Mesothelial cell of epicardium (in vitro differentiated cells): ENCODE measurements at regions not wholly inside any gene's neighbourhood (a gene's known extent, or its start where the extent isn't known, plus 50 kb on each side); places are given as distances from the start of the nearest gene placed in this dataset.

ENCODE experiments used
- DNase-seq, 2 experiments: peaks; one replicate each; pipeline ENCODE4 v3.0.0; 2021; ENCODE audit warnings: low spot score in 2 of 2; ENCODE audit not compliant: unreplicated experiment in 2 of 2
- H3K27ac Mint-ChIP-seq: 2 replicates; pipeline ENCODE4 v1.8.0; 2021; ENCODE audit warnings: mixed read lengths
- H3K27me3 Mint-ChIP-seq: 2 replicates; pipeline ENCODE4 v1.8.0; 2021; ENCODE audit warnings: low read depth, mixed read lengths
- H3K36me3 Mint-ChIP-seq: 2 replicates; pipeline ENCODE4 v1.8.0; 2021; ENCODE audit warnings: mixed read lengths
- H3K4me1 Mint-ChIP-seq: 2 replicates; pipeline ENCODE4 v1.8.0; 2021; ENCODE audit warnings: mixed read lengths
- H3K4me3 Mint-ChIP-seq: 2 replicates; pipeline ENCODE4 v1.8.0; 2021; ENCODE audit warnings: mild to moderate bottlenecking, moderate library complexity, mixed read lengths
- H3K9me3 Mint-ChIP-seq: 2 replicates; pipeline ENCODE4 v1.8.0; 2021; ENCODE audit warnings: mixed read lengths
- CTCF ChIP-seq: fragments of 200-600 bp; sonication (generic); IDR thresholded peaks from one replicate; pipeline ENCODE4 v1.5.0; 2021; ENCODE audit warnings: antibody characterized with exemption; ENCODE audit not compliant: unreplicated experiment

GRCh38 chr5:158178535-158178934 is 319.6 kb upstream of the CLINT1 start:
- Mint-ChIP-seq H3K27me3 (peaks cover 3% of the 10 kb centered on the region), H3K4me1 (peaks cover 28% of the 10 kb centered on the region), H3K9me3 (no peaks in the 10 kb centered on the region), H3K36me3 (no peaks in the 10 kb centered on the region), H3K27ac (peak overlapping the region; percentile 32), H3K4me3 (no peak overlapping the region)
- DNase-seq = no peak
- TF ChIP-seq CTCF = no peak

- Mint-ChIP-seq H3K36me3 (no peaks in the 10 kb centered on the region), H3K27me3 (peaks cover 3% of the 10 kb centered on the region), H3K4me3 (no peak overlapping the region), H3K4me1 (peaks cover 28% of the 10 kb centered on the region), H3K27ac (no peak overlapping the region), H3K9me3 (no peaks in the 10 kb centered on the region)
- no peak for TF ChIP-seq CTCF
- DNase-seq = no peak
Measured at GRCh38 chr5:158177146-158177545, 318.2 kb upstream of the CLINT1 start.

- peaks cover 28% of the 10 kb centered on the region for H3K4me1 Mint-ChIP-seq
- H3K27me3 Mint-ChIP-seq = peaks cover 5% of the 10 kb centered on the region
- H3K36me3 Mint-ChIP-seq = no peaks in the 10 kb centered on the region
- DNase-seq = no peak
- peak overlapping the region; percentile 6 for H3K27ac Mint-ChIP-seq
- no peak overlapping the region for H3K4me3 Mint-ChIP-seq
- no peak for TF ChIP-seq CTCF
- no peaks in the 10 kb centered on the region for H3K9me3 Mint-ChIP-seq
Measured at GRCh38 chr5:158175934-158176481, 317.1 kb upstream of the CLINT1 start.

GRCh38 chr5:158174918-158175851 is 316.2 kb upstream of the CLINT1 start:
- no peak overlapping the region for H3K4me3 Mint-ChIP-seq
- peak; percentile 37 to 79 for DNase-seq
- no peak overlapping the region for H3K27ac Mint-ChIP-seq
- H3K27me3 Mint-ChIP-seq = peaks cover 6% of the 10 kb centered on the region
- H3K36me3 Mint-ChIP-seq = no peaks in the 10 kb centered on the region
- peaks cover 28% of the 10 kb centered on the region for H3K4me1 Mint-ChIP-seq
- peak; percentile 44 for TF ChIP-seq CTCF
- H3K9me3 Mint-ChIP-seq = no peaks in the 10 kb centered on the region

- no peak overlapping the region for H3K27ac Mint-ChIP-seq
- DNase-seq = no peak
- H3K36me3 Mint-ChIP-seq = no peaks in the 10 kb centered on the region
- peaks cover 27% of the 10 kb centered on the region for H3K4me1 Mint-ChIP-seq
- H3K9me3 Mint-ChIP-seq = no peaks in the 10 kb centered on the region
- TF ChIP-seq CTCF = no peak
- H3K27me3 Mint-ChIP-seq = peaks cover 7% of the 10 kb centered on the region
- H3K4me3 Mint-ChIP-seq = no peak overlapping the region
Measured at GRCh38 chr5:158174026-158174425, 315.1 kb upstream of the CLINT1 start.
